ENCODE measurements at regions not wholly inside any gene's neighbourhood (a gene's known extent, or its start where the extent isn't known, plus 50 kb on each side); places are given as distances from the start of the nearest gene placed in this dataset.

GRCh38 chr2:144830543-144830942 lies 310.6 kb upstream of the ZEB2 start:
- Mint-ChIP-seq H3K9me3 (ENCODE audit: low read depth) (no peaks in the 10 kb centered on the region), H3K36me3 (ENCODE audit: low read depth) (no peaks in the 10 kb centered on the region), H3K27ac (ENCODE audit: unreplicated experiment) (no peak overlapping the region), H3K4me1 (ENCODE audit: low read depth) (peaks cover 12% of the 10 kb centered on the region), H3K4me3 (ENCODE audit: unreplicated experiment) (no peak overlapping the region), H3K27me3 (ENCODE audit: low read depth) (no peaks in the 10 kb centered on the region)
- DNase-seq (ENCODE audit: low spot score): no peak
- no peak for TF ChIP-seq CTCF (IDR thresholded peaks at IDR 0.05)

- Mint-ChIP-seq H3K9me3 (ENCODE audit: low read depth) (peaks cover 4% of the 10 kb centered on the region), H3K4me1 (ENCODE audit: low read depth) (peaks cover 12% of the 10 kb centered on the region), H3K27me3 (ENCODE audit: low read depth) (no peaks in the 10 kb centered on the region), H3K27ac (ENCODE audit: unreplicated experiment) (no peak overlapping the region), H3K36me3 (ENCODE audit: low read depth) (no peaks in the 10 kb centered on the region), H3K4me3 (ENCODE audit: unreplicated experiment) (no peak overlapping the region)
- TF ChIP-seq CTCF (IDR thresholded peaks at IDR 0.05): no peak
- no peak for DNase-seq (ENCODE audit: low spot score)
Measured at GRCh38 chr2:144827404-144827803, 307.5 kb upstream of the ZEB2 start.

- Mint-ChIP-seq H3K4me1 (ENCODE audit: low read depth) (peaks cover 11% of the 10 kb centered on the region), H3K27ac (ENCODE audit: unreplicated experiment) (no peak overlapping the region), H3K36me3 (ENCODE audit: low read depth) (no peaks in the 10 kb centered on the region), H3K27me3 (ENCODE audit: low read depth) (no peaks in the 10 kb centered on the region), H3K4me3 (ENCODE audit: unreplicated experiment) (no peak overlapping the region), H3K9me3 (ENCODE audit: low read depth) (peaks cover 11% of the 10 kb centered on the region)
- TF ChIP-seq CTCF (IDR thresholded peaks at IDR 0.05): no peak
- no peak for DNase-seq (ENCODE audit: low spot score)
Measured at GRCh38 chr2:144826105-144826504, 306.2 kb upstream of the ZEB2 start.

- Mint-ChIP-seq H3K27ac (ENCODE audit: unreplicated experiment) (no peak overlapping the region), H3K36me3 (ENCODE audit: low read depth) (no peaks in the 10 kb centered on the region), H3K4me3 (ENCODE audit: unreplicated experiment) (no peak overlapping the region), H3K27me3 (ENCODE audit: low read depth) (no peaks in the 10 kb centered on the region), H3K9me3 (ENCODE audit: low read depth) (peaks cover 16% of the 10 kb centered on the region), H3K4me1 (ENCODE audit: low read depth) (peaks cover 5% of the 10 kb centered on the region)
- TF ChIP-seq CTCF (IDR thresholded peaks at IDR 0.05): no peak
- no peak for DNase-seq (ENCODE audit: low spot score)
Measured at GRCh38 chr2:144825331-144826020, 305.6 kb upstream of the ZEB2 start.

- Mint-ChIP-seq H3K9me3 (ENCODE audit: low read depth) (peaks cover 20% of the 10 kb centered on the region), H3K27ac (ENCODE audit: unreplicated experiment) (no peak overlapping the region), H3K27me3 (ENCODE audit: low read depth) (no peaks in the 10 kb centered on the region), H3K4me3 (ENCODE audit: unreplicated experiment) (no peak overlapping the region), H3K36me3 (ENCODE audit: low read depth) (peaks cover 4% of the 10 kb centered on the region), H3K4me1 (ENCODE audit: low read depth) (no peaks in the 10 kb centered on the region)
- DNase-seq (ENCODE audit: low spot score): no peak
- TF ChIP-seq CTCF (IDR thresholded peaks at IDR 0.05): no peak
Measured at GRCh38 chr2:144824306-144825080, 304.6 kb upstream of the ZEB2 start.
